Mucosa of descending colon (tissue), 3 donors: ENCODE measurements at regions not wholly inside any gene's neighbourhood (a gene's known extent, or its start where the extent isn't known, plus 50 kb on each side); places are given as distances from the start of the nearest gene placed in this dataset.
"Not testable (repeated sequence)": the region's sequence is repeated elsewhere in the genome, so short reads cannot be mapped to it uniquely, and the experiment has no call there.

Source experiments
- ATAC-seq: fragments of 200-7000 bp; cut with Tn5 transposase; one replicate; pipeline ENCODE4 v1.9.1; 2020; ENCODE audit warnings: mild to moderate bottlenecking, moderate library complexity
- DNase-seq, 3 donors: peaks; one replicate each; pipeline ENCODE4 v3.0.0-alpha.2; 2020
- H3K36me3 ChIP-seq: fragments of 200-600 bp; one replicate; pipeline ENCODE4 v1.8.0; 2021; ENCODE audit warnings: low read depth, mild to moderate bottlenecking
- H3K4me1 ChIP-seq: fragments of 200-600 bp; one replicate; pipeline ENCODE4 v1.8.0; 2021; ENCODE audit warnings: low read depth, mild to moderate bottlenecking
- H3K4me3 ChIP-seq: fragments of 200-600 bp; one replicate; pipeline ENCODE4 v1.8.0; 2021; ENCODE audit warnings: mild to moderate bottlenecking
- H3K9me3 ChIP-seq: fragments of 200-600 bp; one replicate; pipeline ENCODE4 v1.8.0; 2021; ENCODE audit warnings: mild to moderate bottlenecking
- CTCF ChIP-seq: fragments of 200-600 bp; IDR thresholded peaks from one replicate; pipeline ENCODE4 v1.8.0; 2022; ENCODE audit warnings: antibody characterized with exemption, mild to moderate bottlenecking
- intact Hi-C, 2 donors: fragments of 100-400 bp; cut with DNase I in 1 of 2; cut with micrococcal nuclease in 1 of 2; formaldehyde crosslinking; loops; one replicate each; pipeline versions ENCODE4 v1.11.0 to v1.11.1; 2022; cut with DNase I, micrococcal nuclease
- donor health status: DM: no; HTN: no; CAD: no; lungs with moderate emphysema.
- donor health status: DM: no; HTN: no; CAD: no.
- donor health status: DM: no; HTN: yes; CAD: no.

- ATAC-seq: no peak
- H3K36me3 ChIP-seq: no peaks in the 10 kb centered on the region
- no peak overlapping the region for H3K4me3 ChIP-seq
- H3K9me3 ChIP-seq: no peaks in the 10 kb centered on the region
- no peak for TF ChIP-seq CTCF
- DNase-seq: no peak
- intact Hi-C loops: no loop called here
- peaks cover 4% of the 10 kb centered on the region for H3K4me1 ChIP-seq
These were observed 51.9 kb upstream of the USP9X start for GRCh38 chrX:41033299-41033698.

DNA sequence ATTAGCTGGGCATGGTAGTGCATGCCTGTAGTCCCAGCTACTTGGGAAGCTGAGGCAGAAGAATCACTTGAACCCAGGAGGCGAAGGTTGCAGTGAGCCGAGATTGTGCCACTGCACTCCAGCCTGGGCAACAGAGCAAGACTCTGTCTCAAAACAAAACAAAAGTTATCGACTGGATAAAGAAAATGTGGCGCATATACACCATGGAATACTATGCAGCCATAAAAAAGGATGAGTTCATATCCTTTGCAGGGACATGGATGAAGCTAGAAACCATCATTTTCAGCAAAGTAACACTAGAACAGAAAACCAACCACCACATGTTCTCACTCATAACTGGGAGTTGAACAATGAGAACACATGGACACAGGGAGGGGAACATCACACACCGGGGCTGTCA, 50.3 kb upstream of the USP9X start:
- not testable (repeated sequence) for ATAC-seq, H3K4me1 ChIP-seq, H3K4me3 ChIP-seq

More for the DNA sequence above, 50.3 kb upstream of the USP9X start:
- H3K9me3 ChIP-seq, intact Hi-C loops, H3K36me3 ChIP-seq, DNase-seq: not testable (repeated sequence)
